ENCODE measurements at regions not wholly inside any gene's neighbourhood (a gene's known extent, or its start where the extent isn't known, plus 50 kb on each side); places are given as distances from the start of the nearest gene placed in this dataset.

DNA sequence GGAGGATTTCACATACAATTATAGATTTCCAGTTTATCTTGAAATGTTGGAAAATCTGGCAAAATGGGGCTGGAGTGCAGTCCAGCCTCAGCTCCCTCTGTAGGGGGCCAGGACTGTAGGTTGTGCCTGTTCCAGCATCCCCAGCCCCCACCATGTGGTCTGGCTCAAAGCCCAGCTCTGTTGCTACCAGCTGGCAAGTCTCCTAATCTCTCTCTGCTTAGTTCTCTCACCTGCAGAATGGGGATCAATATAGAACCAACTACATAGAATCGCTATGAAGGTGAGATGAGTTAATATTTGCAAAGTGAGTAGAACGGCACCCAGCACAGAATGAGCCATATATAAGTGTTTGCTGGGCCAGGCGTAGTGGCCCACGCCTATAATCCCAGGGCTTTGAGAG is 50.0 kb upstream of the TARDBP start:
- Histone ChIP-seq H3K9me3 (replicated peaks) (no peaks in the 10 kb centered on the region), H3K27ac (no peak overlapping the region), H3K27me3 (peaks cover 8% of the 10 kb centered on the region), H3K4me3 (no peak overlapping the region), H3K36me3 (no peaks in the 10 kb centered on the region), H3K4me1 (peaks cover 4% of the 10 kb centered on the region; the same call in 1 of the 2 replicates)
- peak; percentile 62 to 74 for DNase-seq
